Mucosa of rectum (tissue), 2 donors: ENCODE measurements at regions not wholly inside any gene's neighbourhood (a gene's known extent, or its start where the extent isn't known, plus 50 kb on each side); places are given as distances from the start of the nearest gene placed in this dataset.

Source experiments
- H3K27ac ChIP-seq, 2 donors: one replicate each; pipeline ENCODE4 v1.7.0; 2013; ENCODE audit warnings: inconsistent platforms in 2 of 2, low read depth in 2 of 2, low read length in 2 of 2
- H3K27me3 ChIP-seq, 2 donors: one replicate each; pipeline ENCODE4 v1.7.0; 2013; ENCODE audit warnings: low read length in 2 of 2; ENCODE audit not compliant: control insufficient read depth in 2 of 2, insufficient read depth in 2 of 2
- H3K36me3 ChIP-seq, 2 donors: one replicate each; pipeline ENCODE4 v1.7.0; 2013; ENCODE audit warnings: low read length in 2 of 2; ENCODE audit not compliant: control insufficient read depth in 2 of 2, insufficient read depth in 2 of 2
- H3K4me1 ChIP-seq, 2 donors: one replicate each; pipeline ENCODE4 v1.7.0; 2013; ENCODE audit warnings: low read length in 2 of 2, mild to moderate bottlenecking in 1 of 2; ENCODE audit not compliant: control insufficient read depth in 2 of 2, insufficient read depth in 2 of 2
- H3K4me3 ChIP-seq, 2 donors: one replicate each; pipeline ENCODE4 v1.7.0; 2013; ENCODE audit warnings: low read length in 2 of 2
- H3K9ac ChIP-seq, 2 donors: one replicate each; pipeline ENCODE4 v1.7.0; 2013; ENCODE audit warnings: low read length in 2 of 2, low read depth in 1 of 2, mild to moderate bottlenecking in 1 of 2
- H3K9me3 ChIP-seq, 2 donors: one replicate each; pipeline ENCODE4 v1.7.0; 2013; ENCODE audit warnings: low read length in 2 of 2; ENCODE audit not compliant: control insufficient read depth in 2 of 2
- donor health status: healthy.
- donor health status: Normal muscosa, but diverticular disease.

GRCh38 chr6:137434640-137435039 lies 59.6 kb downstream of the OLIG3 start:
- no peaks in the 10 kb centered on the region for H3K4me1 ChIP-seq
- H3K36me3 ChIP-seq: no peaks in the 10 kb centered on the region
- H3K27ac ChIP-seq: no peak overlapping the region
- H3K4me3 ChIP-seq: no peak overlapping the region
- H3K9me3 ChIP-seq: no peaks in the 10 kb centered on the region
- no peaks in the 10 kb centered on the region for H3K27me3 ChIP-seq
- no peak overlapping the region for H3K9ac ChIP-seq

- no peak overlapping the region for H3K4me3 ChIP-seq
- no peaks in the 10 kb centered on the region for H3K9me3 ChIP-seq
- H3K27ac ChIP-seq: no peak overlapping the region
- H3K27me3 ChIP-seq: no peaks in the 10 kb centered on the region
- no peaks in the 10 kb centered on the region for H3K36me3 ChIP-seq
- no peaks in the 10 kb centered on the region for H3K4me1 ChIP-seq
- H3K9ac ChIP-seq: no peak overlapping the region
Observed at GRCh38 chr6:137432054-137432611, 62.1 kb downstream of the OLIG3 start.

- Histone ChIP-seq H3K4me1 (no peaks in the 10 kb centered on the region), H3K4me3 (no peak overlapping the region), H3K36me3 (no peaks in the 10 kb centered on the region), H3K27me3 (no peaks in the 10 kb centered on the region), H3K9me3 (no peaks in the 10 kb centered on the region), H3K9ac (no peak overlapping the region), H3K27ac (no peak overlapping the region)
Observed at GRCh38 chr6:137430954-137431353, 63.2 kb downstream of the OLIG3 start.

GRCh38 chr6:137427656-137428290 lies 66.4 kb downstream of the OLIG3 start:
- H3K4me1 ChIP-seq: no peaks in the 10 kb centered on the region
- H3K9ac ChIP-seq: no peak overlapping the region
- no peaks in the 10 kb centered on the region for H3K27me3 ChIP-seq
- H3K9me3 ChIP-seq: no peaks in the 10 kb centered on the region
- H3K36me3 ChIP-seq: no peaks in the 10 kb centered on the region
- no peak overlapping the region for H3K4me3 ChIP-seq
- H3K27ac ChIP-seq: no peak overlapping the region

GRCh38 chr6:137426007-137426689 lies 68.0 kb downstream of the OLIG3 start:
- H3K27ac ChIP-seq: no peak overlapping the region
- no peak overlapping the region for H3K9ac ChIP-seq
- no peaks in the 10 kb centered on the region for H3K9me3 ChIP-seq
- no peak overlapping the region for H3K4me3 ChIP-seq
- H3K27me3 ChIP-seq: no peaks in the 10 kb centered on the region
- H3K36me3 ChIP-seq: no peaks in the 10 kb centered on the region
- H3K4me1 ChIP-seq: no peaks in the 10 kb centered on the region

GRCh38 chr6:137424251-137424650 lies 69.9 kb downstream of the OLIG3 start:
- no peak overlapping the region for H3K27ac ChIP-seq
- no peaks in the 10 kb centered on the region for H3K9me3 ChIP-seq
- H3K36me3 ChIP-seq: no peaks in the 10 kb centered on the region
- no peaks in the 10 kb centered on the region for H3K27me3 ChIP-seq
- H3K9ac ChIP-seq: no peak overlapping the region
- H3K4me3 ChIP-seq: no peak overlapping the region
- H3K4me1 ChIP-seq: no peaks in the 10 kb centered on the region

- no peaks in the 10 kb centered on the region for H3K27me3 ChIP-seq
- H3K9ac ChIP-seq: no peak overlapping the region
- no peak overlapping the region for H3K27ac ChIP-seq
- no peaks in the 10 kb centered on the region for H3K4me1 ChIP-seq
- H3K9me3 ChIP-seq: no peaks in the 10 kb centered on the region
- no peaks in the 10 kb centered on the region for H3K36me3 ChIP-seq
- no peak overlapping the region for H3K4me3 ChIP-seq
Observed at GRCh38 chr6:137423451-137424168, 70.6 kb downstream of the OLIG3 start.

GRCh38 chr6:137417396-137417795 lies 76.8 kb downstream of the OLIG3 start:
- H3K9ac ChIP-seq: no peak overlapping the region
- H3K27me3 ChIP-seq: no peaks in the 10 kb centered on the region
- no peaks in the 10 kb centered on the region for H3K36me3 ChIP-seq
- no peaks in the 10 kb centered on the region for H3K9me3 ChIP-seq
- no peak overlapping the region for H3K27ac ChIP-seq
- no peak overlapping the region for H3K4me3 ChIP-seq
- H3K4me1 ChIP-seq: peaks cover 0 to 8% of the 10 kb centered on the region in 2 donors

GRCh38 chr6:137416376-137417109 lies 77.7 kb downstream of the OLIG3 start:
- no peak overlapping the region for H3K27ac ChIP-seq
- H3K9me3 ChIP-seq: no peaks in the 10 kb centered on the region

More at GRCh38 chr6:137416376-137417109, 77.7 kb downstream of the OLIG3 start:
- Histone ChIP-seq H3K4me3 (no peak overlapping the region), H3K4me1 (peaks cover 0 to 8% of the 10 kb centered on the region in 2 donors), H3K36me3 (no peaks in the 10 kb centered on the region), H3K27me3 (no peaks in the 10 kb centered on the region), H3K9ac (no peak overlapping the region)
